ENCODE measurements at regions not wholly inside any gene's neighbourhood (a gene's known extent, or its start where the extent isn't known, plus 50 kb on each side); places are given as distances from the start of the nearest gene placed in this dataset.
A peak's percentile ranks its signal among the peaks of the same experiment; 100 is the strongest.
"Not testable (repeated sequence)": the region's sequence is repeated elsewhere in the genome, so short reads cannot be mapped to it uniquely, and the experiment has no call there.

DNA sequence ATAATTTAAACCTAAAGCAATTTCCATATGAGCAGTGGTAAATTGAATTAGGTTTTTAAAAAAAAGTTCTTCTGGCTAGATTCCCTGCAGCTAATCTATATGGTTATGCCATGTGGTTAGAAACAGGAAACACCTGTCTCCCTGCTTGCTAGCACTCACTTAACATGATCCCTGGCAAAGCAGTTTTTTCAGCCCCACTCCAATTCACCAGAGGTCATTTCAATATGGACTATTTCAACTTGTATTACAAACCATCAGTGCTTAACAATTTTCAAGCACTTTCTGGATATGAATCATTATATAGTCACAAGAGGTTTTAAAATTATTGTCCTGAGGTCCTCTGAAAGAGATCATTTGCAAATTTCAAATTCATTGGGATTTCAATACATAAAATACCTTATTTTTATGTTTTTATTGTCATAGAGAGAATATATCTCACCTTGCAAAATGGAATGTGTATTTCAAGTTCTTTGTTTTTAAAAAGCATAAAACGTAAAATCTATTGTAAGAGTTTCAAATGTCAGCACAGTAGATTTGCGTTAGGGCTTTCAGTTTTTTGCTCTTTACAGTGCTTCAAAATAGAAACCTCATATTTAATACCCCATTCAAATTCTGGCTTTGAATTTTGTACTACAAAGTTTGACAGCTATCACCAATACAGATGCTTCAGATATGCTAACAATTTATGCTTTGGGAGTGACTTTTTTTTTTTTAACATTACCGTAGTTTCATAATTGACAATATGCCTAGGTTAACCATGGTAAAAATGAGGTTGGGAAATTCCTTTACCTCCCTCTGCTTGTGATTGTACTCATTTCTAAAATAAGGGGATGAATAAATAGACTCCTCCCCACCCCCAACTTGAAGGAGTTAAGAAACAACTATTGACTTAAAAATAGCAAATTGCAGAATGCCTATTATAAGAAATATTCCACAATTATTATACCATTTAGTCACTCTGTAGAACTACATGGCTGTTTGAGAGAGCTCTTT lies 117.5 kb upstream of the HGF start:
- DNase-seq: peak; percentile 4

DNA sequence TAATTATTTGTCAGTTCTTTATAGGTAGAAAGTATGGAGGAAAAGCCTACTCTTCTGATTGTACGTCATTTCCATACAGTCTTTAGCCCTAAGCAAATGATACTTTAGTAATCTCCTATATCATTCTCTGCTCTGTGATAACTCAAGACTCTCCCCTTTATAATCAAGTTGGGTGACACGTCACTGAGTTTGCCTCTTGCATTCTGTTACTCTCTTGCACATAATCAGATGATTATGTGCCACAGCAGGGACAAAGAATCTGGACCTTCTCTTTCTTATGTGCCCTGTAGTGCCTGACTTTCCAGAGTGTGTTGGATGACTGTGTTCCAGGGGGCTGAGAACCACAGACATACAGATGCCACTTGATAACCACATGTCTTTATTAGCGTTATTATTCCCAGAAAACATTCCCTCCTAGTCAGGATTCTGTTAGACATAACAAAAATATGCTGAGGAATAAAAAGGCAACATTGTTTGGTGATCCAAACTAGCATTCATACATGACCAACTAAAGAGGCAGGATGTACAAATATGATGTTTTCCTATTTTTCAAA lies 116.4 kb upstream of the HGF start:
- no peak for DNase-seq

DNA sequence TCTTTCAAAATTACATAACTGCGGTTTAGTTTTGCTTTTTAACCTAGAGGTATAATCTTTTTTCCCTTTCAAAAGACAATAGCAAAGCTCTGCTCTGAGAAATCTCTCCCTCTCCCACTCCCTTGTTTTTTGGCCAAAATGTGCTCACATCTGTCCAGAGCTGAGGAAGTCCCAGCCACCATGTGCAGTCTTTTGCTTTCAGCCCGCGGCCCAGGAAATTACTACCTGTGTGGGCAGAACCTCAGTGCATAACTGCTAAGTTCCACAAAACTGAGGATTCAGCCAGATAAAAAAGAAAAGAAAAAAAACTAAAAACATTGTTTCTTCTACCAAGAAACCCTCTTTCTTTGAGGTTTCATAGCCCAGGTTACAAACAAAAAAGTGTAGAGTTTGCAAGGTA lies 115.0 kb upstream of the HGF start:
- DNase-seq: no peak

DNA sequence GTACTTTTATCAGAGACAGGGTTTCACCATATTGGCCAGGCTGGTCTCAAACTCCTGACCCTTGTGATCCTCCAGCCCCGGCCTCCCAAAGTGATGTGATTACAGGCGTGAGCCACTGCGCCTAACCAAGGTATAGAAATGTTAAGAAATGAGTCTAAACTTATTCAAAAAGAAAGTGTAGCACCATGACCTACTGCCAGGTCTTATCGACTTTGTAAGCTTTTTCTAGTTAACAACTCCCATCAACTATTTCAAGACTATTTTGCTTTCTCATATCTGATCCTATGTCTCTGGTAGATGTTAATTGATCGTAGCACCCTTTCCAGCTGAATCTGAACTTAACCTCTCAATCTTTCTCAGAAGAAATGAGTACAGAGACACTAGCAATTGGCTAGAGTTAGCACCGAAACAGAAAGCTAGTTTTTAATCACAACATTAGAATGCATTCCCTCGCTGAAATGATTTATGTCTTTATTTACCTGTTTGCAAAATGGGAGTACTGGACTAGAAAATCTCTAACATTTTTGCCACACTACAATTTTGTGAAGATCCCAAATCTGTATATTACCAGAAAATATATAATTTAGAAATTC lies 114.0 kb upstream of the HGF start:
- DNase-seq: peak; percentile 5

DNA sequence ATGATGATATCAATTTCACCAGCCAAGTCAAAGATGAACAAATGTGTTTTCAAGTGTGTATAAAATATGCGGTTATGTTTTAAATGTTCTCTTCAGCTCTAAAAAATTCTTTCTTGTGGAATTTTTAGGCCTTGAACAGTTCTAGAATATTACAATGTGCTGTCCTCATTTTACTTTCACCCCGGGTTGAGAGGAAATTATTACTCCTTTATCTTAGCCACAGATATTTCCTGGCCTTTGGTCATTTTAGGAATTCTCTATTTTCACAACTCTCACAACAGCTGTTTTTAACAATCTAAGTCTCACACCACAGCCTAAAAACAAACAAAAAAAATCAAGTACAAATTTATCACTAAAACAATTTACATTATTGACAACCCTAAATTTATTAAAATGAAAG lies 112.2 kb upstream of the HGF start:
- no peak for DNase-seq

DNA sequence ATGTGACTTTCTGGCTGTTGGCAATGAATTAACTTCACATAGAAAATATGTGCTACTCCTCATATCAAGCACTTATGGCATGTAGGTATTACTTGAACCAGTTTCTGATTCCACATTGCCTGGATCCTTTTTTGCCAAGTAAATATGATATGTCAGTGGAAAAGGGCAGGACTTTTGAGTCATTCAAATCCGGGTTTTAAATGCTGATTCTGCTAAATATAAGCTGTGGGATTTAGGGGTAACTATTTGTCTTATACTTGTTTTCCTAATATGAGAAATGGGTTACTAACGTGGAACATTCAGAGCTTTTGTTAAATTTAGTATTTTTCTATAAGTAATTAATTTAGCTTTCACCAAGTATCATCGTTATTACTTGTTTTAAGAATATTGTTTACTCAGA lies 108.0 kb upstream of the HGF start:
- DNase-seq: no peak

DNA sequence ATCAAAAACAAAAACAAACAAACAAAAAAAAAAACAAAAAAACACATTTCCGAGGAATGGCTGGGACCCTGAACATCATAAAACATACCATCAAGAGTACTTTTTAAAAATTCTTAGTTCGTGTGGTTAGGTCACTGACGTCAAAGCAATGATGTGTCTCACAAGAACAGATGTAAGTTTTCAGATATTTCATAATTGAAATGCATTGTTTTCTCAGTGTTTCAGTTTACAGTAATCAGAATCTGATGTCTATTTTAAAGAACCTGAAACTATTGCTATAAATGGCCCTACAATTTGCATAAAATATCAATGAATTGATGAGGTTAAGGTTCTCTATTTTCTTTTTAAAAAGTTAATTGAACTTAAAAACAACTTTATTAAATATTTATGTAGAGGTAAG lies 103.7 kb upstream of the HGF start:
- DNase-seq: no peak

DNA sequence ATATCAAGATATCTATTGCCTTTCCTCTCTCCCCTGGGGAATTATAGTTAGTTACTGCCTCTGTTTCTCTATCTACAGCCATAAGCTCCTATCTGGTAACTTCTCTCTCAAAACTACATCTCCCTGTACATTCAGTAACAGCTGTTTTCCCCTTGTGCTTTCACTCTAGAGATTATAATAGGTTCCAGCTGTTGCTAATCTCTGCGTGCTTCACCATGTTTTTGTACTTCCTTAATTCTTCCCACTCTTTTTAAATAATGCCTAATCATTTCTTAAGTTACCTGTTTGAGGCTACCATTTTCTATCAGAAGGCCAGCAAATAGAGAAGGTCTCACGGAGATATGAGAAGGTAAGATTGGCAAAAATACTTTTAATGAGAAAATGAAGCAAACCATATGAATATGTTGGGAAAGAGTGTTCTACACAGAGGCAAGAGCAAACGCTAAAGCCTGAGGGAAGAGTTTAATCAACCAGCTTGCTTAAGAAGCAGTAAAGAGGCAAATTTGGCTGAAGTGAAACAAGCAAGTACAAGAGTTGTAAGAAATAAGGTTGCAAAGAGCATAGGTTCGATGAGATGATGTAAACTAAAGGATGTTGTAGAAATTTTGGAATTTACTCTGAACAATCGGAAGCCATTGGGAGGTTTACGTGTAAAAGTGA lies 101.9 kb upstream of the HGF start:
- DNase-seq: no peak

DNA sequence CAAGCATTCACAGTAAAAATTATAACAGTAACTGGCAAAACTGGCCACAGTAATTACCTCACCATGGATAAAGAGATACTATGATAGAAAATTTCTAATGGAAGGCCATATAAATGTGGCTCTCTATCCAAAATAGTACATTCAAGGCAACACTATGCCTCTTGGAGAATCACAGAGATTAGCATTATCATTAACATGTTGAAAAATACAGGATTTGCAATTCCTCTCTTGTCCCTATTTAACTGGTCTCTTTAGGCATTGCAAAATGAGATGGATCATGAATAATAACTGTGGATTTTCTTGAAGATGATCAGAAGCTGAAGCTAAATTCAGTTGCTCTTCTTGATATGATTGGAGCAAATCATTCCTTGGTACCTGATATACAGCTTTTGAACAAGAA lies 100.8 kb upstream of the HGF start:
- DNase-seq: no peak

DNA sequence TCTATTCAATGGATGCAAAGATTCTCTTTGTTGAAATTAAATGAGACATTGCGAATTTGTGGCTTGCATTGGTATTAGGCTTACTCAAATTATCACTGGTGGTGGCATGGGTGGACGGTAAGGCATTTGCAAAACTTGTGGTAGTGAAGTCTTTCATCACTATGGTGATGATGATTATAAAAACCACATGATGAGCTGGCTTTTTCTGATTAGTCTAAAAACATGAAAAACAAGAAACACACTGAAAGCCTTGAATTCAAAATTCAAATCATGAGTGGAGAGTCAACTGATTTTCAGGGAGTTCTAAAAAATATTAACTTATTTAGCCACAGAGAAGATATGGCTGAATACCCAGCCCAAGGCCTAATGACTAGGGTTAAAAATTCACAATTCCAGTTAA lies 99.8 kb upstream of the HGF start:
- DNase-seq: no peak

DNA sequence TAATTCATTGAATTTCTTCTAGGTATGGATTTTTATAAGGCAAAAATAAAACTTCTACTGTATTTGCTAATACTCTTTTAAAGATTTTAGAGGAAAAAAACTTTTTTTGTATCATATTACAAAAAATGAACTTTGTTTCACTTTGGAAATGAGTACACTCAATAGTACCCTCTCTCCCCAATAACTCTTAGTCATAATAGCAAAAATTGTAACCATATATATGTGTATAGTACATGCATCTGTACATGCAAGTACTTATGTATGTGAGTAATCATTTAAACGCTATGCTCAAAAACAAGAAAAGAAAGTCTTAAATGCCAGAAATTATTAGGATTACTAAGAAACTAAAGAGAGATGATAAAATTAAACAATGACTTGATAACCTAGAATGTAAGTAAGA lies 95.9 kb upstream of the HGF start:
- DNase-seq: no peak

DNA sequence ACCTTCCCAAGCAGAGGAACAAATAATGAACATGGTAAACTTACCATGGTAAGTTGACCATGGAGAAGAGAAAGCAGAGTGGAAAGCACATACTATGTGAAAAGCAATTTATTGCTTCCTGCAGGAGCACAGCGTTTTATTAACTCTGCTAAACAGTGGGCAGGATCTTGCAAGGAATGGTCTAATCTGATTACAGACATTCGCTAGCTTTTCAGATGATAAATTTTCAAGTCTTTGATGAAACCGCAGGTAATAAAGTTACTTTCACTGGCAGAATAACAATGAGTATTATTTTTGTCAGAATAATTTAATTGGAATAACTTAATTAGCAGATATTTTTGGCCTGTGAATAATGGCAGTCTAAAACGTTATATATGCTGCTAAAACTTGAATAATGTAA lies 89.6 kb upstream of the HGF start:
- no peak for DNase-seq

DNA sequence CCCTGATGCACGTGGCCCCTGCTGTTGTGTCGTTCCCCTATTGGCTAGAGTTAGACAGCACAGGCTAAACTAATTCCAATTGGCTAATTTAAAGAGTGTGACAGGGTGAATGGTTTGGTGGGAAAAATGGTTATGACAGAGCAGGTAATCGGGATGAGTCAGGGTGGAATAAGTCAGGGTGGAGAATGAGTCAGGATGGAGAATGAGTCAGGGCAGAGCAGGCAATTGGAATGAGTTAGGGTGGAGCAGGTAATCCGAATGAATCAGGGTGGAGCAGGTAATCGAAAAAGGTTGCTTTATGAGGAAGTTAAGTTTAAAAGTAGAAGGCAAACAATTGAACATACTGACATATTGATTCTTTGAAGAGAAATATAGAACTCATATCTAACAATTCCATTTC lies 89.0 kb upstream of the HGF start:
- DNase-seq: peak; percentile 2

DNA sequence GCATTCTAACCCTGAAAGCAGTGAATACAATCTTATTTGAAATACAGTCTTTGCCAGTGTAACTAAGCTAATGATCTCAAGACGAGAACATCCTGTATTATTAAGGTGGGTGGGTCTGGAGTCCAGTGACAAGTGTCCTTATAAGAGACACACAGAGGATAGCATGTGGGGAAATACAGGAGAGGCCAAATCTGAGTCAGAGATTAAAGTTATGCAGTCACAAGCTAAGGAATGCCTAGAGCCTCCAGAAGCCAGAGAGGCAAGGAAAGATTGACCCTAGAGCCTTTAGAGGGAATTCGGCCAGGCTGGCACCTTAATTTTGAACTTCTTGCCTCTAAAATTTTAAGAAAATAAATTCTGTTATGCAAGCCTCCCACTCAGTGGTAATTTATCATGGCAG lies 87.5 kb upstream of the HGF start:
- no peak for DNase-seq

DNA sequence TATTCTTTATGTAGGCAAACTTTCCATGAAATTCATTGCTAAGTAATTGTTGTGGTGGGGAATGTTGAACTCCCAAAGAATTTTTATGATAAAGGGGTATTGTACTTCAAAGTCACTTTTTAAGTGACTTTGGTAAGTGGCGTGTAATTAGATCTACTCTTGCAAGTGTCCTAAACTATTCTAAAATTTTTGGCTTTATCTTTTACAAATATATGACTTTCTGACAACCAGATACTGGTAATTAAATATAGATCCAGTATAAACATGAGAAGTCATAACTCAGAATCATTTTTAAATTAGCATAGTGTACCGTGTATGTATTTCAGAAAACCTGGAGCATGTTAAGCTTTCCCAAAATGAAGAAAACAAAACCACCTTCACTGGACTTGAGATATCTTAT lies 84.7 kb upstream of the HGF start:
- no peak for DNase-seq

DNA sequence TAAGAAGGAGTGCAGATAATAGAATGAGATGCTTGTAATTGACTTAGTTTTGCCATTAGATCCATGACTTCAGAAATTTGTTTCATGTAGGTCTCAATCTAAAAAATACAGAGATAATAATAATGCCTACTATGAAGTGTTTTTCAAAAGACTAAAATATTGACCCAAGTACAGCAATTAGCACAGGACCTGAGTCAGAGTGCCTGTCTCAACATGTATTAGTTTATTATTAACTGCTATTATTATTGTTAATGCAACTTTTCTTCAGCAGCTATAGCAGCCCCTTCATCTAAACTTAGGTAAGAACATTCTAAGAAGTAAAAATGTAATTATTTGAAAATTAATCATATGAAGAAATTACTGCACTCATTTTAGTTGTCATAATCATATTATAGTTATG lies 82.9 kb upstream of the HGF start:
- no peak for DNase-seq

DNA sequence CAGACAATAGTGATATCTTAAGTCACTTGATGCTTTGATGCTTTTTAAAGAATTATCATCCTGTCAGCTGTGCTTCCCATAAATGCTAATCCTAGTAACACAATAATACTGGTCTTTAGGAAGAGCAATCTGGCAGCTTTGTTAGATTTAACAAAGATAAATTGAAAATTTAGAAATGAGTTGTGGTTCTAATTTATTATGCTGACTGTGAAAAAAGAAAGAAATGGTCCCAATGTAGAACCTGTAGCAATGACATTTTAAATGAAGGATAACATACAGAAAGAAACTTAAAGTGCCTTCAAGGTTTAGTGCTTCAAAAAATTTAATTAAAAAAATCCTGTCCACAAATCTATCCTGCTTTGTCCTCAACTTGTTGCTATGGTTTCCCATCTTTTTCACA lies 81.6 kb upstream of the HGF start:
- no peak for DNase-seq

DNA sequence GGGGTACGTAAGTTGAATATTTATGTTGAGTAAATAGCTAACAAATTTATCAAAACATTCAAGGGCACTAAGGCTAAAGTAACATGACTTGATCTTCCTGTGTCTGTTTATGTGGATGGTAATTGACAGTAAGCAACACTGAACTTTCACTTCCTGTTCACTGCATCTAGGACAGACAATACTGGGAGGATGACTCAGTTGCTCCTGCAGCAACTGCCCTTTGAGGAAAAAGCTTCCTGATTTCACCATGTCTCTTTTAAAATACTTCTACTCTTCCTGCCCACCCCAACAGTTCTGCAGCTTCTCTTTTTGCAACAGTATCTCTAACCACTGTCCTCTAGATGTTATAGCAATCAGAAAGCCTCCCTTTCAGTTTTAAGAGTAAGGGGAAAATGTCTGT lies 76.6 kb upstream of the HGF start:
- DNase-seq: peak; percentile 15

DNA sequence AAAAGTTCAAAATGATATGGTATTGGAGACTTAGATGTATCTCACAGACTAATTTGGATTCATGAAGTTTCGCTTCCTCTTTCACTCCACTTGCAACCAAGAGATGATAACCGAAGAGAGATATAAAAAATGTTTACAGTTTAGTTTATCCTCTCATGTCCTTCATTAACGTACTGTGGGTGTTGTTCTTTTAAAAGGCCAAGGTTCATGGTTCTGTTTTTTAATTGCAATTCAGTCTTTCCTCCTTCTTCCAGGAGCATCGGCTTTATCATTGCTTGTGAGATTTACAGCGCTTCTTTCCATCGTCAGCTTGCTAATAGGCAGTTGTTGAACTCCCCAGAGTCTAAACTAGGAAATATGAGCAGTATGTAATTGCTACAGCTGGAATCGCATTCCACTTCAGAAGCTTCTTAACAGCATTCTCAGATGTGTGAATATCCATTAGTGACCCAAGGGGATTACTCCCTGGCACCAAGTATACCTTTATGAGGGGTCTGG lies 75.9 kb upstream of the HGF start:
- DNase-seq: no peak

DNA sequence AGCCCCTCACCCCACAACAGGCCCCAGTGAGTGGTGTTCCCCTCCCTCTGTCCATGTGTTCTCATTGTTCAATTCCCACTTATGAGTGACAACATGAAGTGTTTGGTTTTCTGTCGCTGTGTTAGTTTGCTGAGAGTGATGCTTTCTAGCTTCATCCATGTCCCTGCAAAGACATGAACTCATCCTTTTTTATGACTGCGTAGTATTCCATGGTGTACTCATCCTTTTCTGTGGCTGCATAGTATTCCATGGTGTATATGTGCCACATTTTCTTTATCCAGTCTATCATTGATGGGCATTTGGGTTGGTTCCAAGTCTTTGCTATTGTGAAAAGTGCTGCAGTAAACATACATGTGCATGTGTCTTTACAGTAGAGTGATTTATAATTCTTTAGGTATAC lies 73.8 kb upstream of the HGF start:
- not testable (repeated sequence) for DNase-seq

DNA sequence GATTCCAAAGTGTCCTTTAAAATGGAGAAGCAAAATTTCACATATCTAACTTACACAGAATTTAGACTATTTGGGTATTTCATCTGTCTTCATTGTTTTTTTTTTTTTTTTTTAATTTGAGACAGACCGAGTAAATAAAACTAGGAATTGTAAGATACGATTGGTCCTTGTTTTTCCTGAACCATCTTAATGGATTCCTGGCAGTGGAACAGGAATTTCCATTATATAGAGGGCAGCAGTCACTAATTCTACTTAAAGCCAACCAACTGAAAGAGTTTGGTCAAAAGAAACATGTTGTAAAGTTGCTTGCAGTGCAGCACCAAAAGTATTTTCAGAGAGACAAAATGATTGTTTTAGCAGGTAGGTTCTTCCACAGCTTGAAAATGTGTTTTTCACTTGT lies 72.5 kb upstream of the HGF start:
- no peak for DNase-seq

DNA sequence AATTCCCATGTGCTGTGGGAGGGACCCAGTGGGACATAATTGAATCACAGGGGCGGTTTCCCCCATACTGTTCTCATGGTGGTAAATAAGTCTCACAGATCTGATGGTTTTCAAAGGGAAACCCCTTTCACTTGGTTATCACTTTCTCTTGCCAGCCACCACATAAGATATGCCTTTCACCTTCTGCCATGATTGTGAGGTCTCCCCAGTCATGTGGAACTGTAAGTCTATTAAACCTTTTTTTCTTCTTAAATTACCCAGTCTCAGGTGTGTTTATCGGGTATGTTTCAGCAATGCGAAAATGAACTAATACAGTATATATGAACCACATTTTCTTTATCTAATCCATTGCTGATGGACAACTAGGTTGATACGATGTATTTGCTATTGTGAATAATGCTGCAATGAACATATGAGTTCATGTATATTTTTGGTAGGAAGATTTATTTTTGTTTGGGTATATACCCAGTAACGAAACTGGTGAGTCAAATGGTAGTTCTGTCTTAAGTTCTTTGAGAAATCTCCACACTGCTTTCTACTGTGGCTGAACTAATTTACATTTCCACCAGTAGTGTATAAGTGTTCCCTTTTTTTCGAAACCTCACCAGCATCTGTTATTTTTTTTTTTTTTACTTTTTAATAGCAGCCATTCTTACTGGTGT lies 70.0 kb upstream of the HGF start:
- DNase-seq: no peak

DNA sequence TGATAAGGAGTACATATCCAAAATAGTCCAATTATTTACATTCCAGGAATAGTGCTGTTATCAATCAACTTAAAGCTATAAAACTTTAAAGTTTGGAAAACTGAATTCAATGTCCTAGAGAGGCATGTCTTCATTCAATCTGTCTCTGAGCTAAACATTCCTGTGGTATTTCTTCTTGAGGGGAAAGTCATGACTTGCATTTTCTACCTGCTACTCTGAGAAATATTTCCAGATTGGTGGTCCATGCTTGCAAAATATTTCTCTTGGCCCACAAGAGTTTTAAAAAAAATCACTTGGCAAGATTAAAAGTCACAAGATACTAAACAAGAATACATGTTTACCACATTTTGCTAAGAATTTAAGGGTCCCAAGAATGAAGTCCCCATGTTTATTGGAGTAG lies 63.6 kb upstream of the HGF start:
- no peak for DNase-seq
